22Rv1 (cell line): ENCODE measurements at regions not wholly inside any gene's neighbourhood (a gene's known extent, or its start where the extent isn't known, plus 50 kb on each side); places are given as distances from the start of the nearest gene placed in this dataset.

Experiments used
- CTCF ChIP-seq: fragments of 450-650 bp; IDR thresholded peaks from 2 replicates; pipeline ENCODE4 v1.5.1; 2017; ENCODE audit warnings: mild to moderate bottlenecking
- ZFX ChIP-seq: fragments of 450-650 bp; IDR thresholded peaks from 2 replicates; pipeline ENCODE4 v1.6.1; 2017; ENCODE audit warnings: antibody characterized with exemption, borderline replicate concordance

GRCh38 chr10:55474258-55474657, 673.2 kb upstream of the PCDH15 start:
- TF ChIP-seq CTCF: no peak
- TF ChIP-seq ZFX: no peak
